ENCODE measurements at regions not wholly inside any gene's neighbourhood (a gene's known extent, or its start where the extent isn't known, plus 50 kb on each side); places are given as distances from the start of the nearest gene placed in this dataset.

DNA sequence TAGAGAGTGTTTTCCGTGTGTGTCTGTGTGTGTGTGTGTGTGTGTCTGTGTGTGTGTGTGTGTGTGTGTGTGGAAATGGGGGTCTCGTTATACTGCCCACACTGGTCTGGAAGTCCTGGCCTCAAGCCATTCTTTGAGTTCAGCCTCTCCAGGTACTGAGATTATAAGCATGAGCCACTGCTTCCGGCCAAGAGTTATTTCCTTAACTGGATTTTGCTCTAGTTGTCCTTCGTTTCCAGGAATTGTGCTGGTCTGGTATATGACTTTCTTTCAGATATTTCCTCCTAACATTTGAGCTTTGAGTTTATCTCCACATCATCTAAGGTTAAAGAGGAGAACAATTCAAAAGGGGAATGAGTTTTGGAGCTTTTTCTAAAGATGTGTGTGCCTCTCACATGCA is 124.8 kb downstream of the SH3BGRL2 start:
- no peak overlapping the region for H3K4me3 ChIP-seq (ENCODE audit: low read length)
- H3K9ac ChIP-seq (ENCODE audit: low read length): no peak overlapping the region
- H3K9me3 ChIP-seq (ENCODE audit: control insufficient read depth, low read length): no peaks in the 10 kb centered on the region
- no peaks in the 10 kb centered on the region for H3K27me3 ChIP-seq (ENCODE audit: control insufficient read depth, insufficient read depth, low read length)
- H3K36me3 ChIP-seq (ENCODE audit: control insufficient read depth, insufficient read depth, low read length): no peaks in the 10 kb centered on the region
- no peaks in the 10 kb centered on the region for H3K4me1 ChIP-seq (ENCODE audit: control insufficient read depth, insufficient read depth, low read length)

Measured in mucosa of stomach (tissue), 1 donor.